Panc1 (cell line): ENCODE measurements at regions not wholly inside any gene's neighbourhood (a gene's known extent, or its start where the extent isn't known, plus 50 kb on each side); places are given as distances from the start of the nearest gene placed in this dataset.

Source experiments
- ATAC-seq: fragments of 200-7000 bp; cut with Tn5 transposase; 2 replicates; pipeline ENCODE4 v1.9.1; 2020; ENCODE audit warnings: mild to moderate bottlenecking, moderate library complexity
- BruUV-seq: library from RNA; stranded (reverse); fragments of 400-500 nt; replicated peaks from 2 replicates; lab custom pipeline; 2021; lab: Mats Ljungman, UMichigan
- CTCF ChIA-PET: fragments of 300-600 bp; sonication (Branson Sonifier 250); formaldehyde crosslinking; loops from one replicate; lab custom pipeline; 2022; ENCODE audit warnings: antibody characterized with exemption; lab: Charles Lee
- POLR2A ChIA-PET: fragments of 300-600 bp; sonication (Branson Sonifier 250); formaldehyde crosslinking; loops from one replicate; lab custom pipeline; 2022; ENCODE audit warnings: antibody characterized with exemption; lab: Charles Lee
- DNase-seq: peaks from one replicate; pipeline ENCODE4 v3.0.0-alpha.2; 2010; ENCODE audit warnings: low read depth, low spot score
- H3K27ac ChIP-seq: 2 replicates; pipeline ENCODE4 v1.5.1; 2011; ENCODE audit warnings: mild to moderate bottlenecking, low read length, inconsistent platforms
- H3K27me3 ChIP-seq: fragments of 200-500 bp; sonication (Bioruptor generic); 2 replicates; pipeline ENCODE4 v1.6.0; 2014; ENCODE audit warnings: low read length, inconsistent platforms; ENCODE audit not compliant: control insufficient read depth, insufficient read depth
- H3K36me3 ChIP-seq: fragments of 200-500 bp; sonication (Bioruptor generic); 2 replicates; pipeline ENCODE4 v1.5.1; 2014; ENCODE audit warnings: inconsistent platforms, mild to moderate bottlenecking, low read length, moderate library complexity; ENCODE audit not compliant: control insufficient read depth, insufficient read depth
- H3K4me1 ChIP-seq: 2 replicates; pipeline ENCODE4 v1.5.1; 2011; ENCODE audit warnings: inconsistent platforms, mild to moderate bottlenecking, low read length, moderate library complexity; ENCODE audit not compliant: control insufficient read depth, insufficient read depth
- H3K4me3 ChIP-seq, 2 experiments: 2 replicates each; pipeline ENCODE4 v1.5.1; 2011 to 2012; ENCODE audit warnings: low read depth in 2 of 2, low read length in 2 of 2, mild to moderate bottlenecking in 2 of 2, inconsistent platforms in 1 of 2, moderate library complexity in 1 of 2
- H3K9me3 ChIP-seq: fragments of 200-500 bp; sonication (Bioruptor generic); 2 replicates; pipeline ENCODE4 v1.5.1; 2014; ENCODE audit warnings: low read depth, mild to moderate bottlenecking, inconsistent platforms, low read length, moderate library complexity; ENCODE audit not compliant: control insufficient read depth, insufficient read depth
- POLR2AphosphoS5 ChIP-seq: IDR thresholded peaks from 2 replicates; pipeline ENCODE4 v1.6.1; 2012; ENCODE audit warnings: mild to moderate bottlenecking, low read depth, low read length, moderate library complexity
- SIN3A ChIP-seq: IDR thresholded peaks from 2 replicates; pipeline ENCODE4 v1.6.1; 2012; ENCODE audit warnings: low read depth, mild to moderate bottlenecking, low read length, moderate library complexity, borderline replicate concordance; ENCODE audit not compliant: insufficient read depth
- TCF7L2 ChIP-seq: IDR thresholded peaks from 2 replicates; pipeline ENCODE4 v1.6.1; 2011; ENCODE audit warnings: mild to moderate bottlenecking, low read depth, low read length, inconsistent platforms
- in situ Hi-C: cut with HindIII; loops from 2 replicates; pipeline ENCODE4 v1.10.0; 2016; ENCODE audit warnings: low sequenced_read_pairs, low pct_unique_long_range_greater_than_20kb
- intact Hi-C: fragments of 100-400 bp; cut with micrococcal nuclease; formaldehyde crosslinking; loops from one replicate; pipeline ENCODE4 v1.10.0; 2022; ENCODE audit not compliant: unreplicated experiment
- TF ChIP-seq, protein P1 (sequence below), 2 experiments: IDR thresholded peaks; 2 replicates each; pipeline ENCODE4 v1.6.1; 2011 to 2012; ENCODE audit warnings: low read depth in 2 of 2, control low read depth in 1 of 2, low read length in 1 of 2, mild to moderate bottlenecking in 1 of 2, moderate library complexity in 1 of 2; ENCODE audit not compliant: insufficient read depth in 1 of 2
- TF ChIP-seq, protein P2 (sequence below): fragments of 450-650 bp; IDR thresholded peaks from 2 replicates; pipeline ENCODE4 v1.5.1; 2017; ENCODE audit warnings: mild to moderate bottlenecking

DNA sequence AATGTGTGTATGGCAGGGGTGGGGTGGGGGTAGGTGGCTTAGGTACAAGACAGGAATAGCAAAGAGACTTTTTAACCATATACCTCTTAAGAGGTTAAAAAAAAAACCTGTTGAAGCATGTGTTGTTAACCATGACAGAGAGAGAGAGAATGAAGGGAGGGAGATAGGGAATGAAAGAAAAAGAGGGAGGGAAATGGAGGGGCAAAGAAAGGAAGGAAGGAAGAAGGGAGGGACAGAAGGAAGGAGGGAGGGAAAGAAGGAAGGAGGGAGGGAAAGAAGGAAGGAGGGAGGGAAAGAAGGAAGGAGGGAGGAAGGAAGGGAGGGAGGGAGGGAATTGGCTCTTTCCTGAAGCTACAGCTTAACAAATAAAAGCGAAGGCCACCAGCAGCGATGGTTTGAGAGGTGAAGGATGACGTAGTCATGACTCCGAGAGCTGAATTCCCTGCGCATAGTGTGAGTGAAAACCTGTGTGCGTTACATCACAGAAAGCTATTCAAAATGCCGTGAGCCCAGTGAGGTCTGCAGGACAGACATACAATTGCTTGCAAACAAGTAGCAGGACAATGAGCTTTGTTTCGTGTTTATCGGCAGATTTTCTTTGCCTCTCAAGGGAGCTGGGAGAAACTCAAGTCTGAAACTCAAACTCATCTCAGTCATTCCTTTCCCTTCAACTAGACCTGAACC lies 88.6 kb upstream of the NEDD9 start:
- CTCF ChIA-PET = no interaction called here

DNA sequence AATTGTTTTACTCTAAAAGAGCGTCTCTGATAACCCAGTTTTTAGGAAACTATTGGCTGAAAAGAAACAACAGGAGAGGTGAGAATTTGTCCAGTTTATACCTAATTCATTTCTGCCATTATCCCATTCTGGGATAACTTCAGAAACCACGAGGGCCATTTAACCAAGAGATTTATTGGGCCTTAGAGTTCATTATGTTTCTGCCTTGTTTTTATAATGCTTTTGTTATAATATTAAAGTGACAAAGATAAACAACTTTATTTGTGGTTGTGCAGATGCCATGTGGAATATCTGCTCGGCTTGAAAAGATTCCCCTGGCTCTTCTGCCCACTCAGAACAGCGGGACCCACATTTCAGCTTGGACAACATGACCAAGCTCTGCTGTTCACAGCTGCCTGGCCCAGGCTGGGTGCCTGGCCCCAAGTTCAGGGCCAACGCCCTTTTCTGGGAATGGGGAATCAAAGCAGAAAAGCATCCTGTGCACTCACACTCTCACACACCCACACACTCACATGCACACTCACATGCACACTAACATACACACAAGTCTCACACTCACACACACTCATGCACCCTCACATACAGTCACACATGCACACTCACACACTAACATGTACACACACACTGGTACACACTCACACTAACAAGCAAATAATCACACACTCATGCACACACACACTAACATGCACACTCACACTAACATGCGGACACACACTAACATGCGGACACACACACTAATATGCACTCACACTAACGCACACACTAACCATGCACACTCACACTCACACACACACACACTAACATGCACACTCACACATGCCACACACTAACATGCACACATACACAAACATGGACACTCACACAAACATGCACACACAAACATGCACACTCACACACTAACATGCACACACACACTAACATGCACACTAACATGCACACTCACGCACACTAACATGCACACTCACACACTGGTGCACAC lies 86.7 kb upstream of the NEDD9 start:
- no peaks in the 10 kb centered on the region for H3K36me3 ChIP-seq
- CTCF ChIA-PET = no interaction called here
- H3K9me3 ChIP-seq = no peaks in the 10 kb centered on the region
- no peaks in the 10 kb centered on the region for H3K27me3 ChIP-seq
- no TSS peak for BruUV-seq
- ATAC-seq (no peak), DNase-seq (no peak)
- no peaks in the 10 kb centered on the region; the same call in 1 of the 2 replicates for H3K4me1 ChIP-seq
- TF ChIP-seq, protein P1, sequence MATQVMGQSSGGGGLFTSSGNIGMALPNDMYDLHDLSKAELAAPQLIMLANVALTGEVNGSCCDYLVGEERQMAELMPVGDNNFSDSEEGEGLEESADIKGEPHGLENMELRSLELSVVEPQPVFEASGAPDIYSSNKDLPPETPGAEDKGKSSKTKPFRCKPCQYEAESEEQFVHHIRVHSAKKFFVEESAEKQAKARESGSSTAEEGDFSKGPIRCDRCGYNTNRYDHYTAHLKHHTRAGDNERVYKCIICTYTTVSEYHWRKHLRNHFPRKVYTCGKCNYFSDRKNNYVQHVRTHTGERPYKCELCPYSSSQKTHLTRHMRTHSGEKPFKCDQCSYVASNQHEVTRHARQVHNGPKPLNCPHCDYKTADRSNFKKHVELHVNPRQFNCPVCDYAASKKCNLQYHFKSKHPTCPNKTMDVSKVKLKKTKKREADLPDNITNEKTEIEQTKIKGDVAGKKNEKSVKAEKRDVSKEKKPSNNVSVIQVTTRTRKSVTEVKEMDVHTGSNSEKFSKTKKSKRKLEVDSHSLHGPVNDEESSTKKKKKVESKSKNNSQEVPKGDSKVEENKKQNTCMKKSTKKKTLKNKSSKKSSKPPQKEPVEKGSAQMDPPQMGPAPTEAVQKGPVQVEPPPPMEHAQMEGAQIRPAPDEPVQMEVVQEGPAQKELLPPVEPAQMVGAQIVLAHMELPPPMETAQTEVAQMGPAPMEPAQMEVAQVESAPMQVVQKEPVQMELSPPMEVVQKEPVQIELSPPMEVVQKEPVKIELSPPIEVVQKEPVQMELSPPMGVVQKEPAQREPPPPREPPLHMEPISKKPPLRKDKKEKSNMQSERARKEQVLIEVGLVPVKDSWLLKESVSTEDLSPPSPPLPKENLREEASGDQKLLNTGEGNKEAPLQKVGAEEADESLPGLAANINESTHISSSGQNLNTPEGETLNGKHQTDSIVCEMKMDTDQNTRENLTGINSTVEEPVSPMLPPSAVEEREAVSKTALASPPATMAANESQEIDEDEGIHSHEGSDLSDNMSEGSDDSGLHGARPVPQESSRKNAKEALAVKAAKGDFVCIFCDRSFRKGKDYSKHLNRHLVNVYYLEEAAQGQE (IDR thresholded peaks at IDR 0.05; ENCODE audit: insufficient read depth in 1 of 2, low read depth in 2 of 2, low read length in 1 of 2) = no peak
- no peak for TF ChIP-seq TCF7L2
- TF ChIP-seq SIN3A = no peak
- no peak for TF ChIP-seq POLR2AphosphoS5
- H3K4me3 ChIP-seq = no peak overlapping the region
- in situ Hi-C loops = no loop called here
- intact Hi-C loops = no loop called here
- POLR2A ChIA-PET = no interaction called here
- H3K27ac ChIP-seq = no peak overlapping the region

More for the DNA sequence above, 88.6 kb upstream of the NEDD9 start:
- no peak overlapping the region for H3K4me3 ChIP-seq
- POLR2A ChIA-PET = interaction anchor here (0.5 kb wide), 1 partner anchor 78 kb away, joined by 3 read pairs; no protein-coding TSS in a partner anchor
- H3K27ac ChIP-seq = no peak overlapping the region
- H3K27me3 ChIP-seq = no peaks in the 10 kb centered on the region
- no peaks in the 10 kb centered on the region for H3K9me3 ChIP-seq
- BruUV-seq = no TSS peak
- H3K36me3 ChIP-seq = no peaks in the 10 kb centered on the region
- in situ Hi-C loops = no loop called here
- ATAC-seq (no peak), DNase-seq (no peak)
- TF ChIP-seq, protein P2, sequence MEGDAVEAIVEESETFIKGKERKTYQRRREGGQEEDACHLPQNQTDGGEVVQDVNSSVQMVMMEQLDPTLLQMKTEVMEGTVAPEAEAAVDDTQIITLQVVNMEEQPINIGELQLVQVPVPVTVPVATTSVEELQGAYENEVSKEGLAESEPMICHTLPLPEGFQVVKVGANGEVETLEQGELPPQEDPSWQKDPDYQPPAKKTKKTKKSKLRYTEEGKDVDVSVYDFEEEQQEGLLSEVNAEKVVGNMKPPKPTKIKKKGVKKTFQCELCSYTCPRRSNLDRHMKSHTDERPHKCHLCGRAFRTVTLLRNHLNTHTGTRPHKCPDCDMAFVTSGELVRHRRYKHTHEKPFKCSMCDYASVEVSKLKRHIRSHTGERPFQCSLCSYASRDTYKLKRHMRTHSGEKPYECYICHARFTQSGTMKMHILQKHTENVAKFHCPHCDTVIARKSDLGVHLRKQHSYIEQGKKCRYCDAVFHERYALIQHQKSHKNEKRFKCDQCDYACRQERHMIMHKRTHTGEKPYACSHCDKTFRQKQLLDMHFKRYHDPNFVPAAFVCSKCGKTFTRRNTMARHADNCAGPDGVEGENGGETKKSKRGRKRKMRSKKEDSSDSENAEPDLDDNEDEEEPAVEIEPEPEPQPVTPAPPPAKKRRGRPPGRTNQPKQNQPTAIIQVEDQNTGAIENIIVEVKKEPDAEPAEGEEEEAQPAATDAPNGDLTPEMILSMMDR = no peak
- TF ChIP-seq, protein P1 (IDR thresholded peaks at IDR 0.05; ENCODE audit: insufficient read depth in 1 of 2, low read depth in 2 of 2, low read length in 1 of 2) = no peak
- TF ChIP-seq TCF7L2 (no peak), SIN3A (no peak)
- intact Hi-C loops = no loop called here
- H3K4me1 ChIP-seq = no peaks in the 10 kb centered on the region; the same call in 1 of the 2 replicates
